ENCODE measurements at regions not wholly inside any gene's neighbourhood (a gene's known extent, or its start where the extent isn't known, plus 50 kb on each side); places are given as distances from the start of the nearest gene placed in this dataset.
A peak's percentile ranks its signal among the peaks of the same experiment; 100 is the strongest.
"Not testable (repeated sequence)": the region's sequence is repeated elsewhere in the genome, so short reads cannot be mapped to it uniquely, and the experiment has no call there.

GRCh38 chr3:197456261-197457091 lies 99.3 kb downstream of the BDH1 start:
- ATAC-seq (ENCODE audit: poor library complexity): peak; percentile 35
- POLR2A ChIA-PET: interaction anchor here (1.1 kb wide), 1 partner anchor 234 kb away, joined by 3 read pairs; no protein-coding TSS in a partner anchor

GRCh38 chr3:197454841-197455240 lies 100.9 kb downstream of the BDH1 start:
- H3K27ac Mint-ChIP-seq; H3K27me3 Mint-ChIP-seq; ATAC-seq (ENCODE audit: poor library complexity); H3K36me3 Mint-ChIP-seq (ENCODE audit: low read depth); intact Hi-C loops (cut with DNase I, micrococcal nuclease); CTCF ChIA-PET; H3K27ac ChIP-seq (ENCODE audit: low read depth in 1 of 2, low read length in 2 of 2); DNase-seq; H3K4me3 ChIP-seq (ENCODE audit: low read length); H3K9me3 Mint-ChIP-seq; H3K36me3 ChIP-seq (ENCODE audit: insufficient read depth, low read length); H3K27me3 ChIP-seq (ENCODE audit: control insufficient read depth in 1 of 2, insufficient read depth in 2 of 2, low read length in 2 of 2); POLR2A ChIA-PET: not testable (repeated sequence)
- peaks cover 0 to 13% of the 10 kb centered on the region in 2 experiments for H3K9me3 ChIP-seq (ENCODE audit: control insufficient read depth in 1 of 2, insufficient read depth in 1 of 2, low read length in 2 of 2)
- H3K4me1 ChIP-seq (ENCODE audit: insufficient read depth, low read length): peaks cover 29% of the 10 kb centered on the region
- peak overlapping the region; percentile 91 for H3K4me3 Mint-ChIP-seq
- peaks cover 24% of the 10 kb centered on the region for H3K4me1 Mint-ChIP-seq (ENCODE audit: low read depth)

More at GRCh38 chr3:197456261-197457091, 99.3 kb downstream of the BDH1 start:
- Mint-ChIP-seq H3K4me1 (ENCODE audit: low read depth) (peaks cover 24% of the 10 kb centered on the region), H3K27me3 (no peaks in the 10 kb centered on the region), H3K27ac (peak overlapping the region; percentile 49), H3K9me3 (no peaks in the 10 kb centered on the region), H3K36me3 (ENCODE audit: low read depth) (no peaks in the 10 kb centered on the region), H3K4me3 (peak overlapping the region; percentile 91)
- Histone ChIP-seq H3K27ac (ENCODE audit: low read depth in 1 of 2, low read length in 2 of 2) (no peak overlapping the region), H3K4me1 (ENCODE audit: insufficient read depth, low read length) (peaks cover 29% of the 10 kb centered on the region), H3K9me3 (ENCODE audit: control insufficient read depth in 1 of 2, insufficient read depth in 1 of 2, low read length in 2 of 2) (peaks cover 0 to 17% of the 10 kb centered on the region in 2 experiments), H3K36me3 (ENCODE audit: insufficient read depth, low read length) (no peaks in the 10 kb centered on the region), H3K27me3 (ENCODE audit: control insufficient read depth in 1 of 2, insufficient read depth in 2 of 2, low read length in 2 of 2) (no peaks in the 10 kb centered on the region), H3K4me3 (ENCODE audit: low read length) (peak overlapping the region; percentile 78)
- peak in 10 of 14 experiments; percentile 11 to 65 (median 45) for DNase-seq
- TF ChIP-seq CTCF (IDR thresholded peaks at IDR 0.05): no peak
- CTCF ChIA-PET: no interaction called here
- intact Hi-C loops (cut with DNase I, micrococcal nuclease): loop anchor here in 1 of 2 experiments (2.0 kb wide), 1 partner anchor 198 kb away; no protein-coding TSS in a partner anchor

GRCh38 chr3:197454014-197454413 lies 101.8 kb downstream of the BDH1 start:
- H3K4me1 ChIP-seq (ENCODE audit: insufficient read depth, low read length): peaks cover 28% of the 10 kb centered on the region
- H3K36me3 ChIP-seq (ENCODE audit: insufficient read depth, low read length): no peaks in the 10 kb centered on the region
- no peak for TF ChIP-seq CTCF (IDR thresholded peaks at IDR 0.05)
- POLR2A ChIA-PET: interaction anchor here (0.6 kb wide), 1 partner anchor 157 kb away, joined by 3 read pairs; no protein-coding TSS in a partner anchor
- H3K27ac ChIP-seq (ENCODE audit: low read depth in 1 of 2, low read length in 2 of 2): no peak overlapping the region
- DNase-seq: peak in 3 of 14 experiments; percentile 9 to 44 (median 44)
- H3K4me3 ChIP-seq (ENCODE audit: low read length): no peak overlapping the region
- H3K4me1 Mint-ChIP-seq (ENCODE audit: low read depth): peaks cover 24% of the 10 kb centered on the region
- H3K9me3 ChIP-seq (ENCODE audit: control insufficient read depth in 1 of 2, insufficient read depth in 1 of 2, low read length in 2 of 2): peaks cover 0 to 4% of the 10 kb centered on the region in 2 experiments
- intact Hi-C loops (cut with DNase I, micrococcal nuclease): no loop called here
- H3K27ac Mint-ChIP-seq: peak overlapping the region; percentile 2
- peak overlapping the region; percentile 75 for H3K4me3 Mint-ChIP-seq
- CTCF ChIA-PET: interaction anchor here (1.1 kb wide), 1 partner anchor 196 kb away, joined by 5 read pairs; no protein-coding TSS in a partner anchor
- H3K36me3 Mint-ChIP-seq (ENCODE audit: low read depth): no peaks in the 10 kb centered on the region
- ATAC-seq (ENCODE audit: poor library complexity): peak; percentile 37
- H3K9me3 Mint-ChIP-seq: no peaks in the 10 kb centered on the region
- no peaks in the 10 kb centered on the region for H3K27me3 Mint-ChIP-seq
- H3K27me3 ChIP-seq (ENCODE audit: control insufficient read depth in 1 of 2, insufficient read depth in 2 of 2, low read length in 2 of 2): no peaks in the 10 kb centered on the region
